SU-DHL-6 (cell line): ENCODE measurements at regions not wholly inside any gene's neighbourhood (a gene's known extent, or its start where the extent isn't known, plus 50 kb on each side); places are given as distances from the start of the nearest gene placed in this dataset.
"Not testable (repeated sequence)": the region's sequence is repeated elsewhere in the genome, so short reads cannot be mapped to it uniquely, and the experiment has no call there.

Experiments
- H2AFZ ChIP-seq: fragments of 200-600 bp; sonication (generic); 2 replicates; pipeline ENCODE4 v1.6.1; 2014; ENCODE audit warnings: low read depth, mild to moderate bottlenecking, moderate library complexity, mixed read lengths, antibody characterized with exemption, low read length; ENCODE audit not compliant: severe bottlenecking
- H3F3A ChIP-seq: fragments of 200-600 bp; shearing (Covaris generic); 2 replicates; pipeline ENCODE4 v1.6.0; 2016; ENCODE audit warnings: antibody characterized with exemption, mild to moderate bottlenecking; ENCODE audit not compliant: insufficient read depth
- H3K27ac ChIP-seq: fragments of 200-600 bp; sonication (generic); 2 replicates; pipeline ENCODE4 v1.5.1; 2016; ENCODE audit warnings: low read depth, mild to moderate bottlenecking, low read length, moderate library complexity, mixed read lengths
- H3K27me3 ChIP-seq: fragments of 200-600 bp; sonication (generic), shearing (Covaris generic); 2 replicates; pipeline ENCODE4 v1.6.0; 2014; ENCODE audit warnings: mild to moderate bottlenecking, low read length
- H3K36me3 ChIP-seq: fragments of 200-600 bp; sonication (generic); 2 replicates; pipeline ENCODE4 v1.6.1; 2014; ENCODE audit warnings: mild to moderate bottlenecking, low read length, mixed read lengths
- H3K4me2 ChIP-seq: fragments of 300-600, 200-600 bp; shearing (Covaris generic), sonication (generic); 2 replicates; pipeline ENCODE4 v1.6.0; 2014; ENCODE audit warnings: low read length, low read depth, mild to moderate bottlenecking; ENCODE audit not compliant: poor library complexity, severe bottlenecking
- H3K4me3 ChIP-seq: fragments of 200-600 bp; sonication (generic); 2 replicates; pipeline ENCODE4 v1.5.1; 2014; ENCODE audit warnings: antibody characterized with exemption, low read length, mild to moderate bottlenecking, mixed read lengths; ENCODE audit not compliant: insufficient read depth, poor library complexity, severe bottlenecking
- H3K79me2 ChIP-seq: fragments of 200-600 bp; sonication (generic); 2 replicates; pipeline ENCODE4 v1.6.1; 2014; ENCODE audit warnings: mild to moderate bottlenecking, low read length, moderate library complexity; ENCODE audit not compliant: insufficient read depth
- H3K9ac ChIP-seq: fragments of 200-600 bp; sonication (generic); 2 replicates; pipeline ENCODE4 v1.7.0; 2014; ENCODE audit warnings: mild to moderate bottlenecking, low read length
- H3K9me2 ChIP-seq: fragments of 200-600 bp; sonication (generic); replicated peaks from 2 replicates; pipeline ENCODE4 v1.6.1; 2014; ENCODE audit warnings: low read length; ENCODE audit not compliant: insufficient read depth
- H3K9me3 ChIP-seq: fragments of 200-600 bp; sonication (generic); 2 replicates; pipeline ENCODE4 v1.6.1; 2014; ENCODE audit warnings: low read length, mixed read lengths; ENCODE audit not compliant: insufficient read depth
- H4K20me1 ChIP-seq: fragments of 200-600 bp; sonication (generic); 2 replicates; pipeline ENCODE4 v1.6.1; 2014; ENCODE audit warnings: low read depth, mild to moderate bottlenecking, antibody characterized with exemption, low read length, moderate library complexity, mixed read lengths
- CTCF ChIP-seq: fragments of 200-600 bp; sonication (generic); IDR thresholded peaks from one replicate; pipeline ENCODE4 v1.5.1; 2017; ENCODE audit warnings: antibody characterized with exemption, mild to moderate bottlenecking, low read length, moderate library complexity; ENCODE audit not compliant: insufficient read depth, poor library complexity, severe bottlenecking
- EZH2phosphoT487 ChIP-seq: fragments of 200-600 bp; sonication (generic), shearing (Covaris generic); conservative IDR thresholded peaks from 2 replicates; pipeline ENCODE4 v1.6.1; 2018; ENCODE audit warnings: mild to moderate bottlenecking, antibody characterized with exemption, low read length, moderate library complexity, mixed read lengths

DNA sequence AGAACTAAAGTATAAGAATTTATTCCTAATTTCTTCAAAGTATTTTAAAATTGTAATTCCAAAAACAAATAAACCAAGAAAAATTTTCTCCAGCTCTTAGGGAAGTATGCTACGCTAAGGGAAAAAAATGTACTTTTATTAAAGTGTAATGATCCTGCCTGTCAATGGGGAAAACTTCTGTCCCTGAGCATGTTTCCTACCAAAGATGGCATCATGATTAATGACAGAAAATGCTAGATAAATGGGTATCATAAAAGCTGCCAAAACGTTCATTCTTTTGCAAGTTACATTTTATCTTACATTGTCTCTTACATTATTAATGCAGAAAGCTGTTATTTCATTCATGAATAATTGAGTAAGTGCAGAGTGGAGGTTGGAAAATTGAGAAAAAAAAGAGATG, 443.4 kb downstream of the TECRL start:
- TF ChIP-seq CTCF (no peak), EZH2phosphoT487 (no peak)
- H4K20me1 ChIP-seq = no peaks in the 10 kb centered on the region
- H3K79me2 ChIP-seq = no peaks in the 10 kb centered on the region
- no peak overlapping the region for H3K9ac ChIP-seq
- H3K4me3 ChIP-seq = no peak overlapping the region
- no peaks in the 10 kb centered on the region for H3K27me3 ChIP-seq
- no peak overlapping the region for H3K27ac ChIP-seq
- H3K4me2 ChIP-seq = no peak overlapping the region
- no peaks in the 10 kb centered on the region for H3K9me3 ChIP-seq
- H3K36me3 ChIP-seq = no peaks in the 10 kb centered on the region
- no peaks in the 10 kb centered on the region for H3F3A ChIP-seq
- no peaks in the 10 kb centered on the region for H3K9me2 ChIP-seq
- no peak overlapping the region for H2AFZ ChIP-seq

DNA sequence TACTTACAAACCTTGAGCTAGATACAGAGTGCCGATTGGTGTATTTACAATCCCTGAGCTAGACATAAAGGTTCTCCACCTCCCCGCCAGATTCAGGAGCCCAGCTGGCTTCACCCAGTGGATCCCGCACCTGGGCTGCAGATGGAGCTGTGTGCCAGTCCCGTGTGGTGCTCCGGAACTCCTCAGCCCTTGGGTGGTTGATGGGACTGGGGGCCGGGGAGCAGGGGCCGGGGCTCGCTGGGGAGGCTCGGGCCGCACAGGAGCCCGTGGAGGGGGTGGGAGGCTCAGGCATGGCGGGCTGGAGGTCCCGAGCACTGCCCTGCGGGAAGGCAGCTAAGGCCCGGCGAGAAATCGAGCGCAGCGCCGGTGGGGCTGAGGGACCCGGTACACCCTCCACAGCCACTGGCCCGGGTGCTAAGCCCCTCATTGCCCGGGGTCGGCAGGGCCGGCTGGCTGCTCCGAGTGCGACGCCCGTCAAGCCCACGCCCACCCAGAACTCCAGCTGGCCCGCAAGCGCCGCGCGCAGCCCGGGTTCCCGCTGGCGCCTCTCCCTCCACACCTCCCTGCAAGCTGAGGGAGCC, 466.5 kb downstream of the TECRL start:
- H3K9me3 ChIP-seq, H3K9ac ChIP-seq, H3F3A ChIP-seq, H4K20me1 ChIP-seq, H3K27me3 ChIP-seq, H3K4me3 ChIP-seq, H3K79me2 ChIP-seq, H2AFZ ChIP-seq, H3K4me2 ChIP-seq, H3K27ac ChIP-seq, H3K9me2 ChIP-seq, H3K36me3 ChIP-seq: not testable (repeated sequence)

DNA sequence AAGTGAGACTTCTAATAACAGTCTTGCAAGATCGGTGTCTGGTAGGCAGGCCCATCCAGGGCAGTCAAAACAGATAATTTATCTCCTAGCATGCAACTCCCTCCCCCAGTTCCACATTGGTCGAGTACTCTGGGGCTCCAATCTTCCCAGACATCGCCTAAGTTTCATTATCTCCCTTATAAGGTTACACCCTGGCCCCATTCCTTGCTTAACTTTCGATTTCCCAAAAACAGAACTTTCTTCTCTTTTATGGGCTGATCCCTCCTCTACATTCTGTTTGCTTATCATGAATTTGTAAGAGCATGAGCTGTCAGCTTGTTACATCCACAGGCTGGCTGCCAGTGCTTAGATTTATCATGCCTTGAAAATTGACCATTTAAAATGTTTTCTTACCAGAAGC, 471.3 kb downstream of the TECRL start:
- Histone ChIP-seq H3K4me3 (no peak overlapping the region), H3K4me2 (no peak overlapping the region), H3K36me3 (no peaks in the 10 kb centered on the region), H3F3A (no peaks in the 10 kb centered on the region), H3K27me3 (no peaks in the 10 kb centered on the region), H3K79me2 (no peaks in the 10 kb centered on the region), H3K9me2 (no peaks in the 10 kb centered on the region), H2AFZ (peak overlapping the region; percentile 34), H4K20me1 (no peaks in the 10 kb centered on the region), H3K9me3 (no peaks in the 10 kb centered on the region), H3K9ac (no peak overlapping the region), H3K27ac (no peak overlapping the region)
- TF ChIP-seq CTCF = no peak
- TF ChIP-seq EZH2phosphoT487 = no peak

DNA sequence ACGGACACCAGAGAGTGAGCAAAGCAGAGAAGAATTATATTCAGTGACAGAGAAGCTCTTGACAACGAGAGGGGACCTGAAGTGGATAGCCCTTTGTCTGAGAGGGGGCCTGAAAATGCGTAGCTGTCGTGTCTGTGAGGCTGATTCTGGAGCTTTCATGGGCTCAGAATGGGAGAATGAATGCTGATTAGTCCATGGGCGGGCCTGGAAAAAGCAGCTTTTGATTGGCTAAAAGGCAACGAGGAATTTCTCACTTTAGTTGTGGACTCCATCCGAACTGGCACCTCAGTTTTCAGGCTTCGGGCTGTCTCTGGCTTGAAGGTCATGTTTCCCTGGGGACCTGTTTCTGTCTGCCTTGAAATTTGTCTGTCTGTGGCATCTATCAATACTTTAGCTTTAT, 487.1 kb downstream of the TECRL start:
- no peak overlapping the region for H3K4me3 ChIP-seq
- H3K27me3 ChIP-seq = no peaks in the 10 kb centered on the region
- H4K20me1 ChIP-seq = no peaks in the 10 kb centered on the region
- no peaks in the 10 kb centered on the region for H3F3A ChIP-seq
- no peak for TF ChIP-seq CTCF
- no peak for TF ChIP-seq EZH2phosphoT487
- no peak overlapping the region for H3K4me2 ChIP-seq
- no peak overlapping the region for H3K9ac ChIP-seq
- H3K27ac ChIP-seq = no peak overlapping the region
- peak overlapping the region; percentile 68 for H2AFZ ChIP-seq
- no peaks in the 10 kb centered on the region for H3K36me3 ChIP-seq
- H3K79me2 ChIP-seq = no peaks in the 10 kb centered on the region
- no peaks in the 10 kb centered on the region for H3K9me3 ChIP-seq
- H3K9me2 ChIP-seq = no peaks in the 10 kb centered on the region
